Lung (tissue), 11 donors: ENCODE measurements at regions not wholly inside any gene's neighbourhood (a gene's known extent, or its start where the extent isn't known, plus 50 kb on each side); places are given as distances from the start of the nearest gene placed in this dataset.

Source experiments
- ATAC-seq: fragments of 200-7000 bp; cut with Tn5 transposase; one replicate; pipeline ENCODE4 v1.9.1; 2020; ENCODE audit warnings: moderate number of reproducible peaks; ENCODE audit not compliant: insufficient read depth, low FRiP score
- DNase-seq, 3 donors: peaks; one replicate each; pipeline ENCODE4 v3.0.0-alpha.2; 2013 to 2017
- H3K27ac ChIP-seq, 2 donors: one replicate each; pipeline ENCODE4 v1.5.1; 2013; ENCODE audit warnings: mild to moderate bottlenecking in 2 of 2, moderate library complexity in 2 of 2, control low read depth in 1 of 2, inconsistent platforms in 1 of 2, low read depth in 1 of 2, low read length in 1 of 2
- H3K27me3 ChIP-seq, 3 donors: one replicate each; pipeline ENCODE4 v1.5.1; 2013; ENCODE audit warnings: low read length in 2 of 3; ENCODE audit not compliant: control insufficient read depth in 3 of 3, insufficient read depth in 3 of 3
- H3K36me3 ChIP-seq, 4 donors: one replicate each; pipeline ENCODE4 v1.5.1; 2013; ENCODE audit warnings: low read length in 4 of 4, mild to moderate bottlenecking in 1 of 4, moderate library complexity in 1 of 4; ENCODE audit not compliant: control insufficient read depth in 4 of 4, insufficient read depth in 4 of 4
- H3K4me1 ChIP-seq, 5 donors: one replicate each; pipeline ENCODE4 v1.5.1; 2013; ENCODE audit warnings: low read length in 5 of 5, mild to moderate bottlenecking in 2 of 5, moderate library complexity in 1 of 5; ENCODE audit not compliant: control insufficient read depth in 5 of 5, insufficient read depth in 5 of 5
- H3K4me3 ChIP-seq: one replicate; pipeline ENCODE4 v1.5.1; 2013; ENCODE audit warnings: mild to moderate bottlenecking, control low read depth, moderate library complexity
- H3K9ac ChIP-seq, 2 donors: one replicate each; pipeline ENCODE4 v1.5.1; 2013; ENCODE audit warnings: low read length in 2 of 2, control low read depth in 1 of 2; ENCODE audit not compliant: insufficient read depth in 1 of 2
- H3K9me3 ChIP-seq, 4 donors: one replicate each; pipeline ENCODE4 v1.5.1; 2013; ENCODE audit warnings: low read length in 3 of 4, mild to moderate bottlenecking in 1 of 4, moderate library complexity in 1 of 4; ENCODE audit not compliant: control insufficient read depth in 4 of 4, insufficient read depth in 3 of 4
- WGBS, 2 donors: extraction: QIAGEN DNeasy Blood & Tissue Kit; methylation state at CpG; one replicate each; pipeline ENCODE4 v1.1.7; 2013; 5-methylcytosine and 5-hydroxymethylcytosine counted together
- TF ChIP-seq, protein P1 (sequence below): IDR thresholded peaks from 2 replicates; pipeline ENCODE4 v1.5.1; 2012; ENCODE audit warnings: mild to moderate bottlenecking; ENCODE audit errors: control extremely low read depth, extremely low read depth
- donor health status: control.
- donor health status: control.
- donor health status: Bipolar disorder and iron deficiency.
- donor health status: healthy.
- donor health status: DM: yes; HTN: yes; CAD: no.

DNA sequence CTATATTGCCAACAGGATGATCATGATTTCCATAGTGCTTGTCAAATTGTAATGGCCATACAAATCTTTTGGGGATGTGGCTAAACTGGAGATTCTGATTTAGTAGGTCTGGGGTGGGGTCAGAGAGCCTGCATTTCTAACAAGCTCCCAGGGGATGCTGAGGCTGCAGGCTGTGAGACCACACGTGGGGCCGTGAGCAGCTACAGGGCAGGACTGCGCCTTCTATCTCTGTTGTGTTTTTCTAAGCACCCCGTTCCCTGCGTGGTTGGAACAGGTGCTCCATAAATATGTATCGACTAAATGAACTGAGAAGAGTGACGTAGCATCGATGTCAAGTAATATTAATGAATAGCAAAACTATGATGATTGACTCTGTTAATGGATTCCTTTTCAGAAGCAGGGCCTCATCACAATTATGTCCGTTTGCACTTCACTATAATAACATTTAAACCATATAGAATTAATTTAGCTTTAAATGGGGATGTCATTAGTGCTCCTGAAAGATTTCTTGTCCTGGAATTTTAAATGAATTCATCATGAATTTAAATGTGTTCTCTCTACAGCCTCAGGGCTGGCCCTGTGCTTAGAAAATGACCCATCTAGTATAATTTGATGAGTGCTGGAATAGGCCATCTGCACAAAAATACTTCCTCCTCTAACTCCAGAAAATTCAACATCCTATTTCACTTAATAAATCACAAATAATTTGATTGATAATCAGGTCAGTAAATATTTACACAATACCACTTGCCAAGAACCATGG is 51.7 kb upstream of the SIAH3 start:
- H3K9ac ChIP-seq, result no peak overlapping the region
- no peaks in the 10 kb centered on the region for H3K36me3 ChIP-seq
- no peak overlapping the region for H3K4me3 ChIP-seq
- ATAC-seq, result no peak
- peaks cover 0 to 2% (median 0%) of the 10 kb centered on the region in 4 donors for H3K9me3 ChIP-seq
- H3K27me3 ChIP-seq, result peaks cover 0 to 15% (median 0%) of the 10 kb centered on the region in 3 donors
- peaks cover 0 to 4% (median 0%) of the 10 kb centered on the region in 5 donors for H3K4me1 ChIP-seq
- 89 to 96% methylated on average over 9 of the region's 9 CpGs for WGBS, 2 donors
- TF ChIP-seq, protein P1, sequence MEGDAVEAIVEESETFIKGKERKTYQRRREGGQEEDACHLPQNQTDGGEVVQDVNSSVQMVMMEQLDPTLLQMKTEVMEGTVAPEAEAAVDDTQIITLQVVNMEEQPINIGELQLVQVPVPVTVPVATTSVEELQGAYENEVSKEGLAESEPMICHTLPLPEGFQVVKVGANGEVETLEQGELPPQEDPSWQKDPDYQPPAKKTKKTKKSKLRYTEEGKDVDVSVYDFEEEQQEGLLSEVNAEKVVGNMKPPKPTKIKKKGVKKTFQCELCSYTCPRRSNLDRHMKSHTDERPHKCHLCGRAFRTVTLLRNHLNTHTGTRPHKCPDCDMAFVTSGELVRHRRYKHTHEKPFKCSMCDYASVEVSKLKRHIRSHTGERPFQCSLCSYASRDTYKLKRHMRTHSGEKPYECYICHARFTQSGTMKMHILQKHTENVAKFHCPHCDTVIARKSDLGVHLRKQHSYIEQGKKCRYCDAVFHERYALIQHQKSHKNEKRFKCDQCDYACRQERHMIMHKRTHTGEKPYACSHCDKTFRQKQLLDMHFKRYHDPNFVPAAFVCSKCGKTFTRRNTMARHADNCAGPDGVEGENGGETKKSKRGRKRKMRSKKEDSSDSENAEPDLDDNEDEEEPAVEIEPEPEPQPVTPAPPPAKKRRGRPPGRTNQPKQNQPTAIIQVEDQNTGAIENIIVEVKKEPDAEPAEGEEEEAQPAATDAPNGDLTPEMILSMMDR, result no peak
- no peak overlapping the region for H3K27ac ChIP-seq
- peak in 1 of 3 donors; percentile 45 for DNase-seq
